ENCODE measurements at regions not wholly inside any gene's neighbourhood (a gene's known extent, or its start where the extent isn't known, plus 50 kb on each side); places are given as distances from the start of the nearest gene placed in this dataset.

- Histone ChIP-seq H3K9me3 (no peaks in the 10 kb centered on the region), H3K36me3 (no peaks in the 10 kb centered on the region), H3K4me3 (no peak overlapping the region), H3K27me3 (no peaks in the 10 kb centered on the region), H3K27ac (no peak overlapping the region), H3K4me1 (no peaks in the 10 kb centered on the region)
- DNase-seq, result no peak
- no peak for ATAC-seq
- intact Hi-C loops (cut with DNase I), result no loop called here
- TF ChIP-seq CTCF (IDR thresholded peaks at IDR 0.05), result no peak
These were observed 979.3 kb upstream of the CELF2 start for GRCh38 chr10:10038348-10038747.

- no peak for ATAC-seq
- intact Hi-C loops (cut with DNase I), result no loop called here
- DNase-seq, result no peak
- Histone ChIP-seq H3K4me1 (no peaks in the 10 kb centered on the region), H3K9me3 (no peaks in the 10 kb centered on the region), H3K36me3 (no peaks in the 10 kb centered on the region), H3K4me3 (no peak overlapping the region), H3K27me3 (no peaks in the 10 kb centered on the region), H3K27ac (no peak overlapping the region)
- TF ChIP-seq CTCF (IDR thresholded peaks at IDR 0.05), result no peak
These were observed 978.1 kb upstream of the CELF2 start for GRCh38 chr10:10039595-10039994.

DNA sequence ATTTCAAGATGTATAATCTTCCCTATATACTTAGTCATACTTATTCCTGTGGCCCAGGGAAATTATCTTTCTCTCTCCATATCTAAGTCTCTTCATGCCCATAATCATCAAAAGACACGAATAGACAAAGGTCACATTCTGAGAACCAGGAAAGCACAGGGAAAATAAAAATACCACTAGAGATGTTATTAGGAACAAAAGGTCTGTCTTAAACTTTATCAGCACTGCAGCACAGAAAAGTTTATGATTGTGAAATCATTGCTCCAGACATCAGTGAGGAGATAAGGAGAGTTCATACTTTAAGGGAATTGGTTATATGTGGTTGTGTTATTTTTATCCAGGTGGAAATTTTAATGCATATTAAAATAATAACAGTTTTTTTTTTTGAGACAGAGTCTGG, 974.6 kb upstream of the CELF2 start:
- DNase-seq, result no peak
- intact Hi-C loops (cut with DNase I), result no loop called here
- Histone ChIP-seq H3K36me3 (no peaks in the 10 kb centered on the region), H3K9me3 (no peaks in the 10 kb centered on the region), H3K27ac (no peak overlapping the region), H3K27me3 (no peaks in the 10 kb centered on the region), H3K4me3 (no peak overlapping the region), H3K4me1 (no peaks in the 10 kb centered on the region)
- TF ChIP-seq CTCF (IDR thresholded peaks at IDR 0.05), result no peak
- ATAC-seq, result no peak

DNA sequence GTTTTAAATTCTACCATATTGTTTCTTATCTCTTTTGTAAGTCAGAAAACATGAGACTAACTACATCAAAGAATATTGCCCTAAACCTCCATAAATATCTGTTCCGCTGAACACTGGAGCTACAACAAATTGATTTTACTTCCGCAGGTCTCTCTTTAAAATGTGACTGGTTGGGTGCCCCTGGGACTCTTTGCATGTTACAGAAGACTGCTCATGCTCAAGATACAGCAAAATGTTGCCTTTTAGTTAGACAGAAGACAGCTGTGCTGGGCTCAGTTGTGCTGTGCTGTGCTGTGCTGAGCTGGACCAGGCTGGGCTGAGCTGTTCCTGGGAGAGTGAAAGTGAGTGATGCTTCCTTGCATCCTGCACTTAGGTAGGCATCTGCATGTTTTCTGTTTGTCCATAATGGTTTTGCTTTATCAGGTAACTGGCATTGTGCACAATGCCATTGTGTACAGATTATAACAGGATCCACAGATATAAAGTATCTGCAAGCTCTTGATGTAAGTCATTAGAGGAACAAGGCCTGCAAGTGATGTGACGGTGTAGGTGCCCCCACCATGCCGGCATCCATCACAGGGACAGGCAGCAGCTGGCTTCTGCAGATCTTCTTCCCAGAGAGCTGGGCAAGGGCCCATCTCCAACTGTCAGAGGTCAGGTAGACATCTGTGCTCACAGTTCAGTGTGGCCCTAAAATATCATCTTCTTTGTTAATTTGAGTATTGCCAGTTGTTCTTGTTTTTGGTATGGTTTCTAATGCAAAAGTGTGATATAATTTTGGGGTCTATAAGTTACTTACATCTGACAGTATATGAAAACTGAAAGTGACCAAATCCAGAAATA, 972.5 kb upstream of the CELF2 start:
- no peaks in the 10 kb centered on the region for H3K4me1 ChIP-seq
- no peak for ATAC-seq
- no peaks in the 10 kb centered on the region for H3K27me3 ChIP-seq
- no peak overlapping the region for H3K27ac ChIP-seq
- no peaks in the 10 kb centered on the region for H3K9me3 ChIP-seq
- no peak overlapping the region for H3K4me3 ChIP-seq
- DNase-seq, result no peak
- intact Hi-C loops (cut with DNase I), result no loop called here
- TF ChIP-seq CTCF (IDR thresholded peaks at IDR 0.05), result no peak
- no peaks in the 10 kb centered on the region for H3K36me3 ChIP-seq

GRCh38 chr10:10045765-10046028, 972.0 kb upstream of the CELF2 start:
- no peaks in the 10 kb centered on the region for H3K4me1 ChIP-seq
- H3K27me3 ChIP-seq, result no peaks in the 10 kb centered on the region
- no peak for TF ChIP-seq CTCF (IDR thresholded peaks at IDR 0.05)
- ATAC-seq, result no peak
- no peak for DNase-seq
- H3K27ac ChIP-seq, result no peak overlapping the region
- no peaks in the 10 kb centered on the region for H3K36me3 ChIP-seq
- H3K4me3 ChIP-seq, result no peak overlapping the region
- no peaks in the 10 kb centered on the region for H3K9me3 ChIP-seq
- intact Hi-C loops (cut with DNase I), result no loop called here

DNA sequence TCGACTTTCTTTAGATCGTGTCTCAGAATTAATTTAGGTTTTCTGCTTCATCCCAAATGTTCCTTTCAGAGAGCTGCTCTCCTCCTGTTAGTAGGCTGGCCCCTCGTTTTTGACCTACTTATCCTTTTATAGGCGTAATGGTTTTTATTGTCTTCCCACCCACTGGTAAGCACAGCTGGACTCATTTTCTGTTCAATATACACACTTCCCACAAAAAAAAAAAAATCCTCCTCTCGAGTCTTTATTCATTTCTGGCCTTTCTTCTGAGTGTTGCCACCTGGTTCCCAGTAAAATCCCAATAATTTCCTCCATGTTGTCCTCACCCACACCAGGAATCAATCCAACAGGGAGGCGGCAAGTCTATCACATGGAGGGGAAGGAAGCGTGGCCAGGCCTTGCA, 970.2 kb upstream of the CELF2 start:
- Histone ChIP-seq H3K9me3 (no peaks in the 10 kb centered on the region), H3K27ac (no peak overlapping the region), H3K27me3 (no peaks in the 10 kb centered on the region), H3K4me3 (no peak overlapping the region), H3K4me1 (no peaks in the 10 kb centered on the region), H3K36me3 (no peaks in the 10 kb centered on the region)
- intact Hi-C loops (cut with DNase I), result no loop called here
- no peak for TF ChIP-seq CTCF (IDR thresholded peaks at IDR 0.05)
- no peak for DNase-seq
- ATAC-seq, result no peak
